ENCODE measurements at regions not wholly inside any gene's neighbourhood (a gene's known extent, or its start where the extent isn't known, plus 50 kb on each side); places are given as distances from the start of the nearest gene placed in this dataset.

DNA sequence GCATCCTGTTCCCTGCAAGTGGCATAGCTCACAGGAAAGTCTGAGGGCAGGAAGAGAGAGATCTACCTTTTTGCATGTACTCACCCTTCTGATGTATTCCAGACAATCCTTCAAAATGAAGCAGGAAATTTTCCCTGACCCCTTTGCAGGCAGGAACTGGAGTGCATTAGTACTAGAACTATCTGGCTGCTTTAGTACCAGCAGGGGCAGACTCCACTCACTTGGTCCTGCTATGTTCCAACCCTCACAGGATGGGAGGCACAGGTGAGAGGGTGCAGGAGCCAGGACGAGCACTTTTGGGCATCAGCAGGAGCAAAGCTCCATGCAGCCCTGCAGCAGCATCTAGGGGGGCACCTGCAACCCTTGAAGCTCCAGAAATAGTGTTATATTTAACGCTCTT lies 116.3 kb upstream of the IGF1 start:
- TF ChIP-seq POLR2AphosphoS5 (IDR thresholded peaks at IDR 0.05; ENCODE audit: low read depth, low read length), result no peak
- TF ChIP-seq, protein P1, sequence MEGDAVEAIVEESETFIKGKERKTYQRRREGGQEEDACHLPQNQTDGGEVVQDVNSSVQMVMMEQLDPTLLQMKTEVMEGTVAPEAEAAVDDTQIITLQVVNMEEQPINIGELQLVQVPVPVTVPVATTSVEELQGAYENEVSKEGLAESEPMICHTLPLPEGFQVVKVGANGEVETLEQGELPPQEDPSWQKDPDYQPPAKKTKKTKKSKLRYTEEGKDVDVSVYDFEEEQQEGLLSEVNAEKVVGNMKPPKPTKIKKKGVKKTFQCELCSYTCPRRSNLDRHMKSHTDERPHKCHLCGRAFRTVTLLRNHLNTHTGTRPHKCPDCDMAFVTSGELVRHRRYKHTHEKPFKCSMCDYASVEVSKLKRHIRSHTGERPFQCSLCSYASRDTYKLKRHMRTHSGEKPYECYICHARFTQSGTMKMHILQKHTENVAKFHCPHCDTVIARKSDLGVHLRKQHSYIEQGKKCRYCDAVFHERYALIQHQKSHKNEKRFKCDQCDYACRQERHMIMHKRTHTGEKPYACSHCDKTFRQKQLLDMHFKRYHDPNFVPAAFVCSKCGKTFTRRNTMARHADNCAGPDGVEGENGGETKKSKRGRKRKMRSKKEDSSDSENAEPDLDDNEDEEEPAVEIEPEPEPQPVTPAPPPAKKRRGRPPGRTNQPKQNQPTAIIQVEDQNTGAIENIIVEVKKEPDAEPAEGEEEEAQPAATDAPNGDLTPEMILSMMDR (IDR thresholded peaks at IDR 0.05), result no peak
- no peak for TF ChIP-seq TCF7L2 (IDR thresholded peaks at IDR 0.05; ENCODE audit: low read depth, low read length)
